Type B pancreatic cell (in vitro differentiated cells): ENCODE measurements at regions not wholly inside any gene's neighbourhood (a gene's known extent, or its start where the extent isn't known, plus 50 kb on each side); places are given as distances from the start of the nearest gene placed in this dataset.

Experiments used
- DNase-seq: peaks from one replicate; pipeline ENCODE4 v3.0.0; 2021; ENCODE audit warnings: mixed read lengths; ENCODE audit not compliant: unreplicated experiment; ENCODE audit errors: extremely low spot score
- H3K27ac Mint-ChIP-seq: 2 replicates; pipeline ENCODE4 v1.8.0; 2021; ENCODE audit warnings: mild to moderate bottlenecking, mixed read lengths
- H3K27me3 Mint-ChIP-seq: 2 replicates; pipeline ENCODE4 v1.8.0; 2021; ENCODE audit warnings: mixed read lengths
- H3K36me3 Mint-ChIP-seq: 2 replicates; pipeline ENCODE4 v1.8.0; 2021; ENCODE audit warnings: mixed read lengths
- H3K4me1 Mint-ChIP-seq: one replicate; pipeline ENCODE4 v1.8.0; 2021; ENCODE audit warnings: mixed read lengths; ENCODE audit not compliant: unreplicated experiment
- H3K4me3 Mint-ChIP-seq: 2 replicates; pipeline ENCODE4 v1.8.0; 2021; ENCODE audit warnings: mild to moderate bottlenecking, mixed read lengths
- H3K9me3 Mint-ChIP-seq: 2 replicates; pipeline ENCODE4 v1.8.0; 2021; ENCODE audit warnings: mixed read lengths
- CTCF ChIP-seq: fragments of 200-600 bp; sonication (generic); conservative IDR thresholded peaks from 2 replicates; pipeline ENCODE4 v1.5.0; 2021; ENCODE audit warnings: antibody characterized with exemption, mild to moderate bottlenecking

- Mint-ChIP-seq H3K27ac (no peak overlapping the region), H3K27me3 (no peaks in the 10 kb centered on the region), H3K9me3 (no peaks in the 10 kb centered on the region), H3K4me1 (peaks cover 6% of the 10 kb centered on the region), H3K4me3 (no peak overlapping the region), H3K36me3 (no peaks in the 10 kb centered on the region)
- no peak for DNase-seq
- no peak for TF ChIP-seq CTCF
Observed at GRCh38 chr15:58274885-58275284, 136.7 kb downstream of the AQP9 start.

DNA sequence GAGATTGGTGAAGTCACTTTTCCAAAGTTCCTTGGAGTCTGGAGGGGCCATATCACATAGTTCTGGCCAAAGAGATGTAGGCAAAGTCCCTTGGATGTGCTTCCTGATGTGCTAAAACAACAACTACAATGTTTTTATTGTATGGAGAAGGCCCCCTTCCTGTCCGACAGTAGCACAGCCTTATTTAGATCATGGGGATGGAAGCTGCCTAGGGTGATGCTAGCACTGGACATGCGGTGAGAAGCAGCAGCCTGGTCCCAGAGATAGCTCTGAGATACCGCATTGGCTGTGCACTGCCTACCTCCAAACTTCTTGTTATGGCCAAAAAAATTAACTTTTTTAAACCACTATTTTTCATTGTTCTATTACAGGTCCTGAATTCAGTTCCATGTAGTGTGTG, 137.6 kb downstream of the AQP9 start:
- Mint-ChIP-seq H3K9me3 (no peaks in the 10 kb centered on the region), H3K27me3 (no peaks in the 10 kb centered on the region), H3K27ac (no peak overlapping the region), H3K4me1 (no peaks in the 10 kb centered on the region), H3K4me3 (no peak overlapping the region), H3K36me3 (no peaks in the 10 kb centered on the region)
- no peak for TF ChIP-seq CTCF
- no peak for DNase-seq

GRCh38 chr15:58276924-58277323, 138.7 kb downstream of the AQP9 start:
- Mint-ChIP-seq H3K27me3 (no peaks in the 10 kb centered on the region), H3K4me1 (peaks cover 4% of the 10 kb centered on the region), H3K27ac (no peak overlapping the region), H3K4me3 (no peak overlapping the region), H3K36me3 (no peaks in the 10 kb centered on the region), H3K9me3 (no peaks in the 10 kb centered on the region)
- no peak for DNase-seq
- no peak for TF ChIP-seq CTCF

GRCh38 chr15:58277333-58277732, 139.2 kb downstream of the AQP9 start:
- H3K27ac Mint-ChIP-seq: no peak overlapping the region

GRCh38 chr15:58279106-58279505, 140.9 kb downstream of the AQP9 start:
- no peaks in the 10 kb centered on the region for H3K36me3 Mint-ChIP-seq
- peaks cover 9% of the 10 kb centered on the region for H3K4me1 Mint-ChIP-seq
- no peaks in the 10 kb centered on the region for H3K27me3 Mint-ChIP-seq
- no peak for DNase-seq
- no peaks in the 10 kb centered on the region for H3K9me3 Mint-ChIP-seq
- no peak overlapping the region for H3K27ac Mint-ChIP-seq
- no peak for TF ChIP-seq CTCF
- H3K4me3 Mint-ChIP-seq: no peak overlapping the region

More at GRCh38 chr15:58277333-58277732, 139.2 kb downstream of the AQP9 start:
- no peak for TF ChIP-seq CTCF
- Mint-ChIP-seq H3K27me3 (no peaks in the 10 kb centered on the region), H3K4me3 (no peak overlapping the region), H3K4me1 (peaks cover 7% of the 10 kb centered on the region), H3K36me3 (no peaks in the 10 kb centered on the region), H3K9me3 (no peaks in the 10 kb centered on the region)
- no peak for DNase-seq

- peaks cover 9% of the 10 kb centered on the region for H3K4me1 Mint-ChIP-seq
- no peak overlapping the region for H3K4me3 Mint-ChIP-seq
- H3K27me3 Mint-ChIP-seq: no peaks in the 10 kb centered on the region
- H3K36me3 Mint-ChIP-seq: no peaks in the 10 kb centered on the region
- no peaks in the 10 kb centered on the region for H3K9me3 Mint-ChIP-seq
- no peak for TF ChIP-seq CTCF
- no peak overlapping the region for H3K27ac Mint-ChIP-seq
- DNase-seq: no peak
Observed at GRCh38 chr15:58279654-58280053, 141.5 kb downstream of the AQP9 start.
